ENCODE measurements at regions not wholly inside any gene's neighbourhood (a gene's known extent, or its start where the extent isn't known, plus 50 kb on each side); places are given as distances from the start of the nearest gene placed in this dataset.

GRCh38 chr3:117122609-117123008 is 413.0 kb downstream of the TUSC7 start:
- Mint-ChIP-seq H3K27me3 (no peaks in the 10 kb centered on the region), H3K9me3 (no peaks in the 10 kb centered on the region), H3K36me3 (no peaks in the 10 kb centered on the region), H3K4me3 (no peak overlapping the region), H3K27ac (no peak overlapping the region), H3K4me1 (ENCODE audit: unreplicated experiment) (peaks cover 6% of the 10 kb centered on the region)
- DNase-seq (ENCODE audit: extremely low spot score, unreplicated experiment) = no peak
- TF ChIP-seq, protein P1, sequence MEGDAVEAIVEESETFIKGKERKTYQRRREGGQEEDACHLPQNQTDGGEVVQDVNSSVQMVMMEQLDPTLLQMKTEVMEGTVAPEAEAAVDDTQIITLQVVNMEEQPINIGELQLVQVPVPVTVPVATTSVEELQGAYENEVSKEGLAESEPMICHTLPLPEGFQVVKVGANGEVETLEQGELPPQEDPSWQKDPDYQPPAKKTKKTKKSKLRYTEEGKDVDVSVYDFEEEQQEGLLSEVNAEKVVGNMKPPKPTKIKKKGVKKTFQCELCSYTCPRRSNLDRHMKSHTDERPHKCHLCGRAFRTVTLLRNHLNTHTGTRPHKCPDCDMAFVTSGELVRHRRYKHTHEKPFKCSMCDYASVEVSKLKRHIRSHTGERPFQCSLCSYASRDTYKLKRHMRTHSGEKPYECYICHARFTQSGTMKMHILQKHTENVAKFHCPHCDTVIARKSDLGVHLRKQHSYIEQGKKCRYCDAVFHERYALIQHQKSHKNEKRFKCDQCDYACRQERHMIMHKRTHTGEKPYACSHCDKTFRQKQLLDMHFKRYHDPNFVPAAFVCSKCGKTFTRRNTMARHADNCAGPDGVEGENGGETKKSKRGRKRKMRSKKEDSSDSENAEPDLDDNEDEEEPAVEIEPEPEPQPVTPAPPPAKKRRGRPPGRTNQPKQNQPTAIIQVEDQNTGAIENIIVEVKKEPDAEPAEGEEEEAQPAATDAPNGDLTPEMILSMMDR (conservative IDR thresholded peaks at IDR 0.05) = no peak

GRCh38 chr3:117126460-117126859 is 416.9 kb downstream of the TUSC7 start:
- Mint-ChIP-seq H3K4me1 (ENCODE audit: unreplicated experiment) (peaks cover 17% of the 10 kb centered on the region), H3K27me3 (no peaks in the 10 kb centered on the region)

GRCh38 chr3:117126946-117127546 is 417.5 kb downstream of the TUSC7 start:
- Mint-ChIP-seq H3K4me1 (ENCODE audit: unreplicated experiment) (peaks cover 17% of the 10 kb centered on the region), H3K4me3 (no peak overlapping the region), H3K36me3 (no peaks in the 10 kb centered on the region), H3K27ac (no peak overlapping the region), H3K27me3 (no peaks in the 10 kb centered on the region), H3K9me3 (no peaks in the 10 kb centered on the region)
- TF ChIP-seq, protein P1 (conservative IDR thresholded peaks at IDR 0.05) = peak; percentile 67
- no peak for DNase-seq (ENCODE audit: extremely low spot score, unreplicated experiment)

More at GRCh38 chr3:117126460-117126859, 416.9 kb downstream of the TUSC7 start:
- no peaks in the 10 kb centered on the region for H3K9me3 Mint-ChIP-seq
- no peak for DNase-seq (ENCODE audit: extremely low spot score, unreplicated experiment)
- no peak overlapping the region for H3K4me3 Mint-ChIP-seq
- TF ChIP-seq, protein P1 (conservative IDR thresholded peaks at IDR 0.05) = no peak
- no peaks in the 10 kb centered on the region for H3K36me3 Mint-ChIP-seq
- H3K27ac Mint-ChIP-seq = no peak overlapping the region

DNA sequence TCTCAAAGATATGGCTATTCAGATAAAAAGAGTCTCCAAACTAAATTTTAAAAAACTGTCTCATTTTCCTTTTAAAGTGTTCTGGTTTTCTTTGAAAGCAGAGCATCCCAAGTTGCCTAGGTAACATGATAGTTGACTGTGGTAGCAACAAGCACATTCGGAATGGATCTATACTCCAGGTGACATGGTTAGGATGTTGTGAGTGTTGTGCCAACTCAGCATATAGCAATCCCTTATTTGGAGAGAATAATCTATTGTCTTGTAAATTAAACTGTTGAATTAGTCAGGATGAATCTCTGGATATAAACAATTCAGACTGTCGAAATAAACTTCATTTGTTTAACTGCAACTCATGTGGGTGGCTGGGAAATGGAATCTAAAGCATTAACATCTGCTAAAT is 418.6 kb downstream of the TUSC7 start:
- TF ChIP-seq, protein P1 (conservative IDR thresholded peaks at IDR 0.05) = no peak
- no peak overlapping the region for H3K27ac Mint-ChIP-seq
- no peak for DNase-seq (ENCODE audit: extremely low spot score, unreplicated experiment)
- peaks cover 24% of the 10 kb centered on the region for H3K4me1 Mint-ChIP-seq (ENCODE audit: unreplicated experiment)
- no peaks in the 10 kb centered on the region for H3K36me3 Mint-ChIP-seq
- H3K9me3 Mint-ChIP-seq = no peaks in the 10 kb centered on the region
- H3K4me3 Mint-ChIP-seq = no peak overlapping the region
- H3K27me3 Mint-ChIP-seq = no peaks in the 10 kb centered on the region

DNA sequence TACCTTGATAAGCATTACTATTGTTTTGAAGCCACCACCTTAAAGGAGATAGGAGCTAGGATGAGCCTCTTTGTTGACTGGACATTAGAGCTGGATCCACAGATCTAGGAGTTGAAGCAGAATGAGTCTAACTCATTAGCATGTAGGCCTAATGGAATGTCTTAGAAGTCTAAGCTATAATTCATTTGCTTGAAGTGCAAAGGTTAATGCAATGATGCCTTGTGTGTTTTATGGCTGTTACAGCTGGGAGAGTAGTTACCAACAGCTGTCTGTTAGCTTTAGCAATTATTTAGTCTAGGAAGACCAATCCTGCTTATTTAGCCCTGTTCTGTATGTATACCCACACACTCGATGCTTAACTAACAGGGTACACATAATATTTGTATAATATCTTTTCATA is 419.3 kb downstream of the TUSC7 start:
- TF ChIP-seq, protein P1 (conservative IDR thresholded peaks at IDR 0.05) = no peak
- DNase-seq (ENCODE audit: extremely low spot score, unreplicated experiment) = no peak
- no peak overlapping the region for H3K4me3 Mint-ChIP-seq
- H3K4me1 Mint-ChIP-seq (ENCODE audit: unreplicated experiment) = peaks cover 24% of the 10 kb centered on the region
- no peaks in the 10 kb centered on the region for H3K36me3 Mint-ChIP-seq
- H3K27ac Mint-ChIP-seq = no peak overlapping the region
- no peaks in the 10 kb centered on the region for H3K27me3 Mint-ChIP-seq
- no peaks in the 10 kb centered on the region for H3K9me3 Mint-ChIP-seq

GRCh38 chr3:117129516-117129915 is 419.9 kb downstream of the TUSC7 start:
- Mint-ChIP-seq H3K4me1 (ENCODE audit: unreplicated experiment) (peaks cover 25% of the 10 kb centered on the region), H3K9me3 (peaks cover under 1% of the 10 kb centered on the region), H3K27ac (no peak overlapping the region), H3K36me3 (no peaks in the 10 kb centered on the region), H3K27me3 (no peaks in the 10 kb centered on the region), H3K4me3 (no peak overlapping the region)
- no peak for DNase-seq (ENCODE audit: extremely low spot score, unreplicated experiment)
- TF ChIP-seq, protein P1 (conservative IDR thresholded peaks at IDR 0.05) = no peak

Measured in type B pancreatic cell (in vitro differentiated cells).